ENCODE measurements at regions not wholly inside any gene's neighbourhood (a gene's known extent, or its start where the extent isn't known, plus 50 kb on each side); places are given as distances from the start of the nearest gene placed in this dataset.

- TF ChIP-seq CTCF (IDR thresholded peaks at IDR 0.05): no peak
- no peak for TF ChIP-seq POLR2AphosphoS5 (IDR thresholded peaks at IDR 0.05; ENCODE audit: low read depth, low read length)
- TF ChIP-seq SIN3A (IDR thresholded peaks at IDR 0.05; ENCODE audit: borderline replicate concordance, insufficient read depth, low read depth, low read length): no peak
Measured at GRCh38 chr4:32334759-32335158, 1614.6 kb downstream of the PCDH7 start.

Measured in Panc1 (cell line).